ENCODE measurements at regions not wholly inside any gene's neighbourhood (a gene's known extent, or its start where the extent isn't known, plus 50 kb on each side); places are given as distances from the start of the nearest gene placed in this dataset.

GRCh38 chr6:150813319-150813992 lies 52.0 kb upstream of the MTHFD1L start:
- CTCF ChIA-PET = interaction anchor here (0.6 to 3.4 kb wide), 9 partner anchors 121 to 743 kb away, joined by 3 to 21 read pairs (median 6); no protein-coding TSS in a partner anchor
- H3K9me3 Mint-ChIP-seq = no peaks in the 10 kb centered on the region
- H3K27me3 Mint-ChIP-seq = peaks cover 11% of the 10 kb centered on the region
- POLR2A ChIA-PET = interaction anchor here (0.6 to 2.3 kb wide), 7 partner anchors 53 to 807 kb away, joined by 3 to 13 read pairs (median 6); partner anchors contain the start of gene PLEKHG1
- H3K36me3 Mint-ChIP-seq = no peaks in the 10 kb centered on the region
- peaks cover 27% of the 10 kb centered on the region for H3K4me1 Mint-ChIP-seq (ENCODE audit: low read depth)
- intact Hi-C loops (cut with micrococcal nuclease) = loop anchor here (1.0 to 10.0 kb wide), 9 partner anchors 53 to 879 kb away; no protein-coding TSS in a partner anchor
- DNase-seq = peak; percentile 89
- peak overlapping the region; percentile 11 for H3K4me3 Mint-ChIP-seq
- peak overlapping the region; percentile 93 for H3K27ac Mint-ChIP-seq

- H3K4me3 Mint-ChIP-seq = no peak overlapping the region
- peak overlapping the region; percentile 93 for H3K27ac Mint-ChIP-seq
- H3K4me1 Mint-ChIP-seq (ENCODE audit: low read depth) = peaks cover 27% of the 10 kb centered on the region
- DNase-seq = peak; percentile 41
- POLR2A ChIA-PET = interaction anchor here (0.6 to 2.3 kb wide), 6 partner anchors 53 to 807 kb away, joined by 3 to 13 read pairs (median 6); partner anchors contain the start of gene PLEKHG1
- peaks cover 11% of the 10 kb centered on the region for H3K27me3 Mint-ChIP-seq
- CTCF ChIA-PET = interaction anchor here (1.0 to 3.4 kb wide), 9 partner anchors 121 to 743 kb away, joined by 3 to 21 read pairs (median 6); no protein-coding TSS in a partner anchor
- intact Hi-C loops (cut with micrococcal nuclease) = loop anchor here (1.0 to 10.0 kb wide), 12 partner anchors 52 to 879 kb away; no protein-coding TSS in a partner anchor
- no peaks in the 10 kb centered on the region for H3K9me3 Mint-ChIP-seq
- no peaks in the 10 kb centered on the region for H3K36me3 Mint-ChIP-seq
These were observed 51.5 kb upstream of the MTHFD1L start for GRCh38 chr6:150813993-150814359.
